Kidney tubule cell (primary cell): ENCODE measurements at regions not wholly inside any gene's neighbourhood (a gene's known extent, or its start where the extent isn't known, plus 50 kb on each side); places are given as distances from the start of the nearest gene placed in this dataset.

Source experiments
- DNase-seq: peaks from one replicate; pipeline ENCODE4 v3.0.0-alpha.2; 2018; ENCODE audit warnings: low spot score

DNA sequence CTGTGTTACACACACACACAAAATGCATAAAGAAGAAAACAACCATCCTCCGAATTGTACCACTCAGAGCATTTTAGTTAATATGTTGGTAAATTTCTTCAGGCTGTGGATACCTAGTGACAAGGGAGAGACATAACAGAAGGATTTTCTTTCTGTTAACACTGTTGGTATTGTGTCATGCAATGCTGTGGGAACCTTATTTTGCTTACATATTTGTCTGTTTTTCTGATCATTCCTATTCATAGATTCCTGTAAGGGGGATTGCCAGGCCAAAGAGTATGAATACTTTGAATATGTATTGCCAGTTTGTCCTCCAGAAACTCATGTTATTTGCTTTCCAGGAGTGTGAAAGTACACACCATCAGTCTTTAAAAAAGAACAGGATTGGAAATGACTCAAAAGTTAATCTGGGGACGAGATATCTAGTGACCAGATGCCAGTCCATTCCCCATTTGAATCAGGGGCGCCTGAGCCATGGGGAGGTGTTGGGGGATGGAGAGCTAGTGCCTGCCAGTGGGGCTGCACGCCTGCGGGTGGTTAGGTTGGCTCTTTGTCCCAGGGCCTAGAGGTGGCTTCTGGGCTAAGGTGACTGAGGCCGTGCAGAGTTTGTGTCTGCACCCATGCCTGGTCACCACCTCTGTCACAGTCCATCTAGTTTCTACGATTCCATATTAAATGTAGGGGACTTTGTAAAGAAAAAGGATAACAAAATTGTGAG, 142.0 kb downstream of the PTPN20 start:
- DNase-seq = no peak

DNA sequence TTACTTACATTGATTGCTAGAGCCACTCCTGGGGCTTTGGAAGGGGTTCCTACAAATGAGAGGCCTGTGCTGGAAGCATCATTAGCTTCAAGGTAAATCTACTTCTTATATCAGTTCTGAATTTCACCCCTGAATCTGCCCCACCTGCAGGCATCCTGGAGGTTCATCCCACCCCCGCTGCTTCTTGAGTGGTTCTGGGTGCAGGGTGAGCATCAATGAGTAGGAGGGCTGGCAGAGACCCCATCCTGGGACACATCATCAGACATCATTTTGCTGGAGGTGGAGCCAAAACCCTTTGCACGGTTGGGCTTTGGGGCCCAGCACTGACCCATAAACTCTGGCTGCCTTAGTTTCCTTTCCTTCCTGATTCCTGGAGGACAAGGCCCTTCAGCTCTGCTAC, 143.7 kb downstream of the PTPN20 start:
- DNase-seq = no peak

DNA sequence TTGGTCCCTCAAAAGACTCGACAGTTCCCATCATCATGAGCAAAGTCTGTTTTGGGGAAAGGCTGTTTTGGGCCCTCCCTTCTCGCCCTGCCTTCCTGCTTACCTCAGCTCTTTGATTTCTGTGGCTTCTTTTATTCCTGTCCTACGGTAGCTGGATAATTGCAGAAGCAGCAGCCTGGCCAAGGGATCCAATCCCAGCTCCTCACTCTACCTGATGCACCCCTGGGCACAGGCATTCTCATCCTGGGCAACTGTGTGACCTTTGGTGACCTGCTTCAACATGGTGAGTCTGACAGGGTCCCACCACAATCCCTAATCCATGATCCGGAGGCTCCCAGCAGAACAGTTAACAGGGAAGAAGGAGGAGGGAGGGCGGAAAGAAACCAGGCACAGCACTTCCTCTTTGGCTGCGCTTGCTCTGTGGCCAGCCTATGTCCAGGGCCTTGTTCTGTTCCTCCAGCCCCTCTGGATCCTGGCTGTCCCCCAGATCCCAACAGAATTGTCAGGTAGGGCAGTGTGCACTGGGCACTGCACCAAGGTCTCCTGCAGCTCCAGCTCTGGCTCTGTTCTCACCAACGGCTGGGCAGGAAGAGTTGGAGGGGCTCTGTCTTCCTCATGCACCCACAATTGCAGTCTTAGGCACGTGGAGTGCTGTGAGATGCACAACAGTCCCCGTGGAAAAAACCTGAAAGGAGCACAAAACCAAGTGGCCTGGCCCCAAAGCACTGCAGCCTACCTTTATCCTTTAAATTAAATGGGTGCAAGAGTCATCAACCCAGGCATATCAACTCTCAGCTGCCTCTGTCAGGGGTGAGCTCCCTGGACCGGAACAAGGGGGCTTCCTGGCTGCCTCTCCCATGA, 144.4 kb downstream of the PTPN20 start:
- no peak for DNase-seq

DNA sequence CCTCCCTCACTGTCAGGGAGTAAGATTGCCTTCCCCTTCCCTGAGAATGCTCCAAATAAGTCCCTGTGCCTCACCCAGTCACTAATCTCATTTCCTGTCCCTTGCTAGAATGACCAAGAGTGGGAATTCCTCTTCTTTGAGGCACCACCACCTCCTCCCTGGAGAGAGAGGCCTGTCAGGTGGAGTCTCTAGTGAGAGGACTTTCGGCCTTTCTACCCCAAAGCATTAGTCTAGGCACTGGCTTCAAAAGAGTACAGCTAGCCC, 145.0 kb downstream of the PTPN20 start:
- DNase-seq = no peak

DNA sequence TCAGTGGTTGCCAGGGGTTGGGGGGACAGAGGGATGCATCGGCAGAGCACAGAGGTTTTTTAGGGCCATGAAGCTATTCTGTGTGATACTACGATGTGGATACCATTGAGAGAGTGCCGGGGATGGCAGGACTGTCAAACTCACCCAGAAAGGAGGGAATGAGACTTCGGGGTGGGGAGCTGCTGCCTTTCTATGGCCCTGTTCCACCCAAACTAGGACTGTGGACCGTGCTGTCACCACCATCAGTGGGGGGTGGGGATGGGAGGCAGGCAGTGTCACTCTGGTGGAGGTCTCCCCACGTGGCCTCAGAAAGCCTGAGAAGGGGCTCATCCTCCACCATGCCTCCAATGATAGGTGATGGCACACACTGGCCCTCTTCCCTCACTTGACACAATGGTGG, 146.2 kb downstream of the PTPN20 start:
- no peak for DNase-seq

DNA sequence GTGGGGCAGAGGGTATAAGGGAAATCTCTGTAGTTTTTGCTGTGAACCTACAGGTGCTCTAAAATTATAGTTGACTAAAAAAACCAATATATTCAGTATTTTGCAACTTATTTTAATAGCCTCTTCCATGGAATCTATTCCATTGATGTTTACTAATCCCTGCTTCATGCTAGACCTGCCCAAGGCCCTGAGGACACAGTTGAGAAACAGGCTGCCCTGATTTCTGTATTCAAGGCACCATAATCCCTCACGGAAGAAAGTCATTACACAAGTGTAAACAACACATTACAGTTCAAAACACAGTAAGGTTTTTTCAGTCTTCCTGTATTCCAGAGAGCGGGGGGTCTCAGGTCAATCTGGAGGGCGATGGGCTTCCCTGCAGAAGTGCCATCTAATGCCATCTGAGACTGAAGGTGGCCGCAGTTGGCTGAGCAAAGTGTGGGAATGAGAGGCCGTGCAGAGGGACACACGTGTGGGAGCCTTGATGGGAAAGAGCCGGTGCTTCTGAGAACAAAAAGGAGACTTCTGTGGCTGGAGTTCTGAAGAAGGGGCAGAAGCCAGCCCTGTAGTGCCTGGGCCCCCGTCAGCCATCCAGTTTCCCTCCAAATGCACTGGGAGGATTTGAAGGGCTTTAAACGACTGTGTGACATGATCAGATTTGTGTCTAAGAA, 146.9 kb downstream of the PTPN20 start:
- no peak for DNase-seq

DNA sequence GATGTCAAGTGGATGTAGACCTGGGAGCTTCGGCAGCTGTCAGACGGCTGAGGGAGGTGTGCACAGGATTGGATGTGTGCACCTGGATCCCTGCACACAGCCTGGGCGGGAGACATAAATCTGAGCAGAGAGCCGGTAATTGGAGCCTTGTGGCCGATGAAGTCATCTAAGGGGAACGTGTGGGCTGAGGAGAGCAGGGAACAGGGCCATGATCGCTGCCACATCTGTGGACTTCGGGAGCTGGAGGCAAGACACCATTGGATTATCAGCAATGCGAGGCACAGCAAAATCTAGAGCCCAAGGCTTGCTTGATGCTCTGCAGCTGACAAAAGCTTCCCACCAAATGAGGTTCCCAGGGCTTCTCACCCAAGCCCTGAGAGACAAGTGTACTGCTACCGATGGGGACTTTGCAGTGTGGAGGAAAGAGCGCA, 147.7 kb downstream of the PTPN20 start:
- no peak for DNase-seq

DNA sequence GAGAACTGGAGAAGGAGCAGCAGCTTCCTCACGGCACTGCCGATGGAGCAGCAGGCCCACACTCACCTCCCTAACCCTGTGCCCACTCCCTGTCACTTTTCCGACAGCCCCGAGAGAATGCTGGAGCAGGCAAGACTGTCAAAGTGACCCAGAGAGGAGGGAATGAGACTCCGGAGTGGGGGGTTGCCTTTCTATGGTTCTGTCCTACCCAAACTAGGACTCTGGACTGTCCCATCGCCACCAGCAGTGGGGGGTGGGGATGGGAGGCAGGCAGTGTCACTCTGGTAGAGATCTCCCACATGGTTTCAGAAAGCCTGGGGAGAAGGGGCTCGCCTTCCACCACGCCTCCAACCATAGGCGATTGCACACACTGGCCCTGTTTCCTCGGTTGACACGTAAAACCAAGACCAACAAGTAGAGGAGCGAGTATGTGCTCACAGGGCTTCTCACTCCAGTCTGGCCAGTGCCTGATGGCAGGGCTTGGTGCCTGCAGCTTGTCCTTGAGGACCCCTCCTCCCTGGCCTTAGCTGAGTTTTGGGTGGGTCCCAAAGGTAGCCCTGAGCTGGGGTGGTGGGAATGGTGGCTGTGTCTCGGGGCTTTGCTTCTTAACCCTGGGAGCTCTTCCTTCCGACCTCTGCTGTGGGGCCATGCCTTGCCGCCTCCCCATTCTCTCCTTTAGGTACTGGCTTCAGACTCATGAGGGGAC, 148.5 kb downstream of the PTPN20 start:
- no peak for DNase-seq

DNA sequence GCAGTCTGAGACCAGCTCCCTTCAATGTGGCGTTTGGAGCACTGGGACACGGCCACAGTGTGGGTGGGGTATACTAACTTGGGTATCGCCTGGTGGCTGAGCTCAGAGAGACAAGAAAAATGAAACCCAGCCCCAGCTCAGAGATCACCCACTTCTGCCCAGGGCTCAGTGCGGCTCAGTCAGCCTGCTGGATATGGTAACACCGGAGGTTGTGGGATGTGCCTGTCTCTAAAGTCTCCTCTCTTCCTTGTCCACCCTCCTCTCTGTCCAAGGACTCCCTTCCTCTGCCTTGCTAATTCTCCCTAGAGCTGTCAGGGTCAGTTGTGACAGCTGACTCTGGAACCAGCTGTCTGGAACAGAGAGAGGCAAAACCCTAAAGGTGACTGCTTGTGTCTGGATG, 149.1 kb downstream of the PTPN20 start:
- no peak for DNase-seq

DNA sequence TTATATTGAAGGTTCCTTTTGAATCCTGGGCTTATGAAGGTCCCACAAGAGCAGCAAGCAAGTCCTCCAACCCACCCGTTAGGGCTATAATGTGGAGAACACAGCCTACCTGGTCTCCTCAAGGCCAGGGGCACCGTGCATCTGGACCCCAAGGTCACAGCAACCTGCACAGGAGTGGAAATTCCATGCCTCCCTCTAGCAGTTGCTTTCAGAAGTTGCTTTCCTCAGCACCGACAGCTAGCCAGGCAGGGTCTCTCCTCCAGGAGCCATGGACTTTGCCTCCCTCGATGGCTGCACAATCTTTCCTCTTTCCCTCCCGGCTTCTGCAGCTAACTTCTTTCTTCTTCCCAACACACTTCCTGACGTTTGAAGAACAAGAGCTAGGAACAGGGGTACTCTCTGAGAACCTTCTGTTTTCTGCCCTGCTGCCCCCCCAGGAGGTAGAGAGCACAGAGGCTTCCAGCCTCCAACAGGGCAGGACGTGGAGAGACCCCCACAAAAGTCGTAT, 149.8 kb downstream of the PTPN20 start:
- DNase-seq = no peak

DNA sequence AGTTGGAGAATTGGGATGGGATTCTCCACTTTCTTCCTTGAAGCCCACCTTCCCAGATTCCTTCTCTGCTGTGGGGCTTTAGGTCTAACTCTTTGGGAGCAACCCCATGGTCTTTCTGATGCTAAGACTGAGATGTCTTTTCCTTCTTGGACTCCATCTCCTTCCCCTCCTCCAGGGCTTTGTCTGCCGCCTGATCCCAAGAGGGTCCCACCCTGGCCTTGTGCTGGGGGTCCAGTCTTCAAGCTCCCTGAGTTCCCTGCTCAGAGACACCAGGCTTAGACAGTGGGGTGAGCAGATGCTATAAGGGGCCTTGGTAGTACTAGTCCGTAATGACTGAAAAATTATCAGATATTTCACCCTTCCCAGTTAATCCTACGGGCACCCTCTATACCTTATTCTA, 150.5 kb downstream of the PTPN20 start:
- no peak for DNase-seq

DNA sequence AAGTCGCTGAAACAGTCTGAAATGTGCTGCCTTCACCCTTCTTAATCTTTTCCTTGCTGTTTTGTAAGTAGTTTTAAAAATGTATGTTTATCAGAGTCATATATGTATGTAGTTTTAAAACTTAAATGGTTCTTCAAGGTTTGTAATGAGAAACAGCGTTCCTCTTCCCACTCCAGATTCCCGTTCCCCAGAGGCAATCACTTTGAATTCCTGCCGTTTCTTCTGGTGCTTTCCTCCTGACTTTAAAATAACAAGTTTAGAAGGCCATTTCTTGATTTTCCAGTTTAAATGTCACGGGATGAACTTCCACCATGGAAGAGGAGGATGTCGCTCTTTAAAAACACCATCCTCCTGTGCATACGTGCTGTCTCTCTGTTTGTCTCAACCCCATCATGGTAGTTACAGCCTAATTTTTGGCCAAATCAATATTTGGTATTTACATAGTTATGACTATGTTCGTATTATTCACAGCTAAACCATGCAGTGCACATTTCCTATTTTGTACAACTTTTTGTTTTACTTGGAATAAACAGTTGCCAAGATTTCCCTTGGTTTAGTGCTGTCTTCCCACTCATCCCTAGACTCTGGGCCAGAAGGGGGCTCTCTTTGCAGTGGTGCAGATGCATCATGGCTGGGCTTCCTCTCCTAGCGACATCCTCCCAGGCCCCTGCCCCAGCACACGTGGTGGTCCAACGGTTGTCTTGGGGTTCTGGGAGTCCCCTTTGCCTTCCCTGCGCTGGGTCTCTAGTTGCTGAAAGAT, 151.4 kb downstream of the PTPN20 start:
- no peak for DNase-seq

DNA sequence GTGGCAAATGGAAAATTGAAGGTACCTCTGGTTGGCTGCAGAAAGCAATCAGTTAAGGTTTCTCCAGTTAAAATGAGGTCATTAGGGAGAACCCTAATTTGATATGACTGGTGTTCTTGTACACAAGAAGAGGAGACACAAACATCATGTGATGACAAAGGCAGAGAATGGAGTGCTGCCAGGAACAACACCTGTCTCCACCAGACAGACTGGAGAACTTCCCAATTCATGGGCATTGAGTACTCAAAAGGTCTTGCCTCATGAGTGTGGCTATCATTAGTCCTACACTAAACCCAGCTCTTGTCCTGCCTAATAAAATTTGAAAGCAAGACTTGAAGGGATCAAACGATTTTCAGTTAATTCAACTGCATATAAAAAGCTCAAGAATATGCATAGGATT, 152.6 kb downstream of the PTPN20 start:
- DNase-seq = no peak

DNA sequence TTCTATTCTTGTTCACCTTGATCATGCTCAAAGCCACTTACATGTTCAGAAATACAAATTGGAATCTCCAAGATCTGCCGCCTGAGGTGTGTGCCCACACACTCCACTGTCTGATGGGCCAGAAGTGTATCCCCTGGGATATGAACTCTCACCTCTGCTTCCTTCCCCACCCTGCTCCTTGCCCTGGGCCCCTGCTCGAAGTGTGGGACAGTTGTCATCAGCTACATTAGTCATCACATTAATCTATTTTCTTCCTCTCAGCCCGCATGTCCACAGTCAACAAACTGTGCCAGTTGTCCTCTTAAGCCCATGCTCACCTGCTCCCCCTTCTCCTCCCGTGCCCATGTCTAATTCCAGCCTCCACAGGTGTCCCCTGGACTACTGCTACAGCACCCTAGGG, 154.7 kb downstream of the PTPN20 start:
- DNase-seq = no peak

DNA sequence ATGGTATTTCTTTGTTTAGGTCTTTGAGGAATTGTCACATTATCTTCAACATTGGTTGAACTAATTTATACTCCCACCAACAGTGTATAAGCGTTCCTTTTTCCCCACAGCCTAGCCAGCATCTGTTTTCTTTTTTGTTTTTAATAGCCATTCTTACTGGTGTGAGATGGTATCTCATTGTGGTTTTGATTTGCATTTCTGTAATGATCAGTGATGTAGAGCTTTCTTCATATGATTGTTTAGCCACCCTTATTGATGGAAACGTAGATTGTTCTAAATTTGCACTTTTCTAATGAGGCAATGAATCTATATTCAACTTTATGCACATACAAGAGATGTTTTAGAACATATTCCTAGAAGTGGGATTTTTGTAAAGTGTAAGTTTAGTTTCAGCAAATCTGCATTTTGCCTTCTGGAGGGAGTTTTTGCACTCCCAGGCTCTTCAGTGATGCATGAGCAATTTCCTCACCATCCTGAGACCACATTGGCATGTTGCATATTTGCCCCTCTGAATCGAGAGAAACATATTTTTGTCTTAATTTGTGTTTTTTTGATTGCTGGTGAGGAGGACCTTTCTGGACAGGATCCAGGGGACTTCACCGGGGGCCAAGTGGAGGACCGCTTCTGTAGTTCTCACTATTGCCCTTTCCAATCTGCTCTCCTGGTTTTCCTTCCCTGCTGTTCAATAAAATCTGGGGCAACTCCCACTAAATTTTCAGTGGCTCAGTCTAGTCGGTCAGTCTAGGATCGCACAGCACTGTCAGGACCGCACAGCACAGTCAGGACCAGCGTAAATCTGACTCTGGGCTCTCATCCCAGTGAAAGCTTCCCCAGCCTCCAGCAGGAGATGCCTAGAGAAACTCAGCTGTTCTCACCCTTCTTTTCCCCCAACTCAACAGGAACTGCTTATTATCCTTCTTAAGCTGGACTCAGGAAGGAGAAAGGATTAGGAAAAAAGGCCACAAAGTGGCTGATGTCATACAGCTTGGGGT, 157.0 kb downstream of the PTPN20 start:
- DNase-seq = no peak

DNA sequence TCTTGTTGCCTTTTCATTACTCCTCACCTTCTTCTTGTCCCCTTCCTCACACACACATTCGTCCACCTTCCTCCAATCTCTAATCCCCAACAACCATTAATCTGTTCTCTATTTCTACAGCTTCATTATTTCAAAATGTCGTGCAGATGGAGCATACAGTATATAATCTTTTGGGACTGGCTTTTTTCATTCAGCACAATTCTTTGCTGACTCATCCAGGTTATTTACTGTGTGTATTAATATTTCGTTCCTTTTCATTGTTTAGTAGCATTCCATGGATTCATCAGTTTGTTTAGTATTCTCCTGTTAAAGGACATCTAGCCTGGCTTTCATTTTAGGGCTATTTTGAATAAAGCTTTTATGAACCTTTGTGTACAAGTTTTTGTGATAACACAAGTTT, 159.3 kb downstream of the PTPN20 start:
- no peak for DNase-seq

DNA sequence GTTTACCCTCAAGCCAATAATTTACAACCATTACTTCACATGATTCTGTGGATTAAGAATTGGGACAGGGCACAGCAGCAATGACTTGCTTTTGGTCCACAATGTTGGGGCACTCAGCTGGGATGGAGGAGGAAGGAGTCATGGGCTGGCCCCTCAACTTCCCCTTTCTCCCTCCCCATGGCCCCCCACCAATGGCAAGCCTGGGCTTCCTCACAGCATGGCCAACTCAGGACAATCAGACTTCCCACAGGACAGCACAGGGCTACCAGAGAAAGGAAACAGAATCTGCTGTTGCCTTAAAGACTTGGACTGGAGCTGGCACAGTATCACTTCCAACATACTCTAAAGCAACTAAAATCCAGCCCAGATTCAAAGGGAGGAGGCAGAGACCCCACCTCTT, 160.7 kb downstream of the PTPN20 start:
- no peak for DNase-seq

DNA sequence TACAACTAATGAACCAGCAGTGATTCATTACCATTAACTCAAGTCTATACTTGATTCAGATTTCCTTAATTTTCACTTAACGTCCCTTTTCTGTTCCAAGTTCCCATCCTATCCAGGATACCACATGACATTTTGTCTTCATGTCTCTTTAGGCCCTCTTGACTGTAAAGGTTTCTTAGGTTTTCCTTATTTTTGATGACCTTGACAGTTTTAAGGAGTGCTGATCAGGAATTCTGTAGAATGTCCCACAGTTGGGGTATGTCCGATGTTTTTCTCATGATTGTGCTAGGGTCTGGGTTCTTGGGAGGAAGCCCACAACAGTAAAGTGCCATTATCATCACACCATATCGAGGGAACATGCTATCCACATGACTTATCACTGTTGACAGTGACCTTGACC, 162.7 kb downstream of the PTPN20 start:
- DNase-seq = no peak

DNA sequence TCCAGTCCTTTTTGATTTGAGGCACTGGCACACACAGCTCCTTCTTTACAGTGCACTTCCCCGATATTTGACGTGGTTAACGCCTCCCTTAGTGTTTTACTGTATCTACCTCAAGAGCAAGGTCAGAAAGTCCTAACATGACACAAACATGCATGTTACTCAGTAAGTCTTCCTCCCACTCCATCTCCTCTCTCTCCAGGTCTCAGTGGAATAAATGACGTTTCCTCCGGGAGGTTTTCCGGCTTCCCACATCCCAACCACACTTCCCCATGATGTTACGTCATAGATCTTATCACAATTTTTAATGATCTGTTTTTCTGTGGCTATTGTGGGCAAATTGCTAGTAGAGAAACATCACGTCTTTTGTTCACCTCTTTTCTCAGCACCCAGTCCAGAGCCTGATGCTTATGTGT, 165.7 kb downstream of the PTPN20 start:
- no peak for DNase-seq

DNA sequence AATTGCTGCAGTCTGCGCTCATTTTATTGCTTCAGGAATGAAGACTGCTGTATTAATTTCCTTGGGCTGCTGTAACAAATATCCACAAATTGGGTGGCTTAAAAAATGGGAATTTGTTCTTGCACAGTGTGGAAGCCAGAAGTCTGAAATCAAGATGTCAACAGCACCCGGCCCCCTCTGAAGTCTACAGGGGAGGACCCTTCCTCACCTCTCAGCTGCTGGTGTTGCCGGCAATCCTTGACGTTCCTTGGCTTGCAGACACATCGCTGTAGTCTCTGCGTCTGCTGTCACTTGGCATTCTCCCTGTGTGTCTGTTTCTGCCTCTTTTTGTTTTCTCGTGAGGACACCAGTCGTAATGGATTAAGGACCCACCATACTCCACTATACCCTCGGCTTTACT, 166.2 kb downstream of the PTPN20 start:
- DNase-seq = no peak
